SU-DHL-6 (cell line): ENCODE measurements at regions not wholly inside any gene's neighbourhood (a gene's known extent, or its start where the extent isn't known, plus 50 kb on each side); places are given as distances from the start of the nearest gene placed in this dataset.

Experiments
- H2AFZ ChIP-seq: fragments of 200-600 bp; sonication (generic); 2 replicates; pipeline ENCODE4 v1.6.1; 2014; ENCODE audit warnings: low read depth, mild to moderate bottlenecking, moderate library complexity, mixed read lengths, antibody characterized with exemption, low read length; ENCODE audit not compliant: severe bottlenecking
- H3F3A ChIP-seq: fragments of 200-600 bp; shearing (Covaris generic); 2 replicates; pipeline ENCODE4 v1.6.0; 2016; ENCODE audit warnings: antibody characterized with exemption, mild to moderate bottlenecking; ENCODE audit not compliant: insufficient read depth
- H3K27ac ChIP-seq: fragments of 200-600 bp; sonication (generic); 2 replicates; pipeline ENCODE4 v1.5.1; 2016; ENCODE audit warnings: low read depth, mild to moderate bottlenecking, low read length, moderate library complexity, mixed read lengths
- H3K27me3 ChIP-seq: fragments of 200-600 bp; sonication (generic), shearing (Covaris generic); 2 replicates; pipeline ENCODE4 v1.6.0; 2014; ENCODE audit warnings: mild to moderate bottlenecking, low read length
- H3K36me3 ChIP-seq: fragments of 200-600 bp; sonication (generic); 2 replicates; pipeline ENCODE4 v1.6.1; 2014; ENCODE audit warnings: mild to moderate bottlenecking, low read length, mixed read lengths
- H3K4me2 ChIP-seq: fragments of 300-600, 200-600 bp; shearing (Covaris generic), sonication (generic); 2 replicates; pipeline ENCODE4 v1.6.0; 2014; ENCODE audit warnings: low read length, low read depth, mild to moderate bottlenecking; ENCODE audit not compliant: poor library complexity, severe bottlenecking
- H3K4me3 ChIP-seq: fragments of 200-600 bp; sonication (generic); 2 replicates; pipeline ENCODE4 v1.5.1; 2014; ENCODE audit warnings: antibody characterized with exemption, low read length, mild to moderate bottlenecking, mixed read lengths; ENCODE audit not compliant: insufficient read depth, poor library complexity, severe bottlenecking
- H3K79me2 ChIP-seq: fragments of 200-600 bp; sonication (generic); 2 replicates; pipeline ENCODE4 v1.6.1; 2014; ENCODE audit warnings: mild to moderate bottlenecking, low read length, moderate library complexity; ENCODE audit not compliant: insufficient read depth
- H3K9ac ChIP-seq: fragments of 200-600 bp; sonication (generic); 2 replicates; pipeline ENCODE4 v1.7.0; 2014; ENCODE audit warnings: mild to moderate bottlenecking, low read length
- H3K9me2 ChIP-seq: fragments of 200-600 bp; sonication (generic); replicated peaks from 2 replicates; pipeline ENCODE4 v1.6.1; 2014; ENCODE audit warnings: low read length; ENCODE audit not compliant: insufficient read depth
- H3K9me3 ChIP-seq: fragments of 200-600 bp; sonication (generic); 2 replicates; pipeline ENCODE4 v1.6.1; 2014; ENCODE audit warnings: low read length, mixed read lengths; ENCODE audit not compliant: insufficient read depth
- H4K20me1 ChIP-seq: fragments of 200-600 bp; sonication (generic); 2 replicates; pipeline ENCODE4 v1.6.1; 2014; ENCODE audit warnings: low read depth, mild to moderate bottlenecking, antibody characterized with exemption, low read length, moderate library complexity, mixed read lengths
- EZH2phosphoT487 ChIP-seq: fragments of 200-600 bp; sonication (generic), shearing (Covaris generic); conservative IDR thresholded peaks from 2 replicates; pipeline ENCODE4 v1.6.1; 2018; ENCODE audit warnings: mild to moderate bottlenecking, antibody characterized with exemption, low read length, moderate library complexity, mixed read lengths
- TF ChIP-seq, protein P1 (sequence below): fragments of 200-600 bp; sonication (generic); IDR thresholded peaks from one replicate; pipeline ENCODE4 v1.5.1; 2017; ENCODE audit warnings: antibody characterized with exemption, mild to moderate bottlenecking, low read length, moderate library complexity; ENCODE audit not compliant: insufficient read depth, poor library complexity, severe bottlenecking

DNA sequence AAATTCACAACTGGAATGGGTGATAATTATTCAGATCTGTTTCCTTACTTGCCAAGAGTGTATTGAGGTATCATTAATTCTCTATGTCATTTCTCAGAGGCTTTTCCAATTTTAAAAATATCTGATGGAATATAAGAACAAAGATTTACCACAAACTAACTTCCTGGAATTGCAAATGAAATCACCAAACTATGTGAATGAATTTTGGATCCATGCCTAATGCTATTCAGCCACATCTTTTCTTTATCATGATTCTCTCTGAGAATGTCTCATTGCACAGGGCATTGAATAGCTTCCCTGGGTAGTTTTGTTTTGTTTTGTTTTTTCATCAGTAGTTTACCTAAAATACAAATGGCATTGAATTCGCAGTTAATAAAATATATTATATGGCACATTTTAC, 146.9 kb upstream of the FBN2 start:
- Histone ChIP-seq H3F3A (no peaks in the 10 kb centered on the region), H3K9me2 (no peaks in the 10 kb centered on the region), H3K9me3 (no peaks in the 10 kb centered on the region), H3K27ac (no peak overlapping the region), H3K4me2 (no peak overlapping the region), H2AFZ (no peak overlapping the region), H3K79me2 (no peaks in the 10 kb centered on the region), H4K20me1 (no peaks in the 10 kb centered on the region), H3K9ac (no peak overlapping the region), H3K36me3 (no peaks in the 10 kb centered on the region), H3K4me3 (no peak overlapping the region), H3K27me3 (no peaks in the 10 kb centered on the region)
- TF ChIP-seq, protein P1, sequence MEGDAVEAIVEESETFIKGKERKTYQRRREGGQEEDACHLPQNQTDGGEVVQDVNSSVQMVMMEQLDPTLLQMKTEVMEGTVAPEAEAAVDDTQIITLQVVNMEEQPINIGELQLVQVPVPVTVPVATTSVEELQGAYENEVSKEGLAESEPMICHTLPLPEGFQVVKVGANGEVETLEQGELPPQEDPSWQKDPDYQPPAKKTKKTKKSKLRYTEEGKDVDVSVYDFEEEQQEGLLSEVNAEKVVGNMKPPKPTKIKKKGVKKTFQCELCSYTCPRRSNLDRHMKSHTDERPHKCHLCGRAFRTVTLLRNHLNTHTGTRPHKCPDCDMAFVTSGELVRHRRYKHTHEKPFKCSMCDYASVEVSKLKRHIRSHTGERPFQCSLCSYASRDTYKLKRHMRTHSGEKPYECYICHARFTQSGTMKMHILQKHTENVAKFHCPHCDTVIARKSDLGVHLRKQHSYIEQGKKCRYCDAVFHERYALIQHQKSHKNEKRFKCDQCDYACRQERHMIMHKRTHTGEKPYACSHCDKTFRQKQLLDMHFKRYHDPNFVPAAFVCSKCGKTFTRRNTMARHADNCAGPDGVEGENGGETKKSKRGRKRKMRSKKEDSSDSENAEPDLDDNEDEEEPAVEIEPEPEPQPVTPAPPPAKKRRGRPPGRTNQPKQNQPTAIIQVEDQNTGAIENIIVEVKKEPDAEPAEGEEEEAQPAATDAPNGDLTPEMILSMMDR: no peak
- no peak for TF ChIP-seq EZH2phosphoT487

DNA sequence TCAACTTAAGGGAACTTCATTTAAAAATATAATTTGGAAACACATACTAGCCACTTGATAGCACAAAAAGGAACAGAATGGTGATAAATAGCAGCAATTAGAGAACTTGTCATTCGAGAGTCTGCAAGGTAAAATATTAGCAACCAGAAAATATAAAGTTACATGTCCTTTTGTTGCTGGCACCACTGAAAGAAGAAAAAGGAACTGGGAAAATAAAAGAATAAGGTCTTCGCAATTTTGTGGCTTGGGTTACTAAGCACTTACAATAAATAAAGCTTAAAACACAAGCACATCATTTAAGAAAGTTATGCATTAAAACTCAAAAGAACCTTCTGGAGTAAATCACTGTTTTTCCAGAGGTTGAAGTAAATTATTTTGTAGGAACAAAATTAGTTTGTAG, 149.9 kb upstream of the FBN2 start:
- Histone ChIP-seq H3K9me3 (no peaks in the 10 kb centered on the region), H3K4me3 (no peak overlapping the region), H3K27ac (no peak overlapping the region), H3K4me2 (no peak overlapping the region), H3F3A (no peaks in the 10 kb centered on the region), H4K20me1 (no peaks in the 10 kb centered on the region), H3K9me2 (no peaks in the 10 kb centered on the region), H3K79me2 (no peaks in the 10 kb centered on the region), H2AFZ (no peak overlapping the region), H3K9ac (no peak overlapping the region), H3K36me3 (no peaks in the 10 kb centered on the region), H3K27me3 (no peaks in the 10 kb centered on the region)
- TF ChIP-seq EZH2phosphoT487: no peak
- TF ChIP-seq, protein P1: no peak

DNA sequence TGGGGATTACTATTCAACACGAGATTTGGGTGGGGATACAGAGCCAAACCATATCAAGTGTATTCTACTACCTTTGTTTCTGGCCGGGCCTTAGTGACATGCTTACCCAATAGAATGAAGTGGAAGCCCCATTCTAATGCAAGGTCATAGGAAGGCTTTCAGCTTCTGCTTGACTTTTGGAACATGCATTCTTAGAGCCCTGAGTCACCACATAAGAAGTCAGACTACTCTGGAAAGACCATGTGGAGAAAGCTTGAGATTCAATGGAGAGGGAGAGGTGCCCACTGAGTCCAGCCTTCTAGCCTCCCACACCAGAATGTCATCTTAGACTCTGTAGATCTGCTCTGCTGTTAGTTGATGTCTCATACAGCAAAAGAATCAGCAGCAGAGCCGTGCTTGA, 155.7 kb upstream of the FBN2 start:
- Histone ChIP-seq H3K9me3 (no peaks in the 10 kb centered on the region), H4K20me1 (no peaks in the 10 kb centered on the region), H3K9ac (no peak overlapping the region)

More for the DNA sequence above, 155.7 kb upstream of the FBN2 start:
- H3K9me2 ChIP-seq: no peaks in the 10 kb centered on the region
- H2AFZ ChIP-seq: no peak overlapping the region
- H3F3A ChIP-seq: no peaks in the 10 kb centered on the region
- no peak for TF ChIP-seq EZH2phosphoT487
- TF ChIP-seq, protein P1: no peak
- H3K27me3 ChIP-seq: no peaks in the 10 kb centered on the region
- H3K27ac ChIP-seq: no peak overlapping the region
- H3K4me3 ChIP-seq: no peak overlapping the region
- no peaks in the 10 kb centered on the region for H3K36me3 ChIP-seq
- H3K4me2 ChIP-seq: no peak overlapping the region
- no peaks in the 10 kb centered on the region for H3K79me2 ChIP-seq
